SU-DHL-6 (cell line): ENCODE measurements at regions not wholly inside any gene's neighbourhood (a gene's known extent, or its start where the extent isn't known, plus 50 kb on each side); places are given as distances from the start of the nearest gene placed in this dataset.

Source experiments
- H2AFZ ChIP-seq: fragments of 200-600 bp; sonication (generic); 2 replicates; pipeline ENCODE4 v1.6.1; 2014; ENCODE audit warnings: low read depth, mild to moderate bottlenecking, moderate library complexity, mixed read lengths, antibody characterized with exemption, low read length; ENCODE audit not compliant: severe bottlenecking
- H3F3A ChIP-seq: fragments of 200-600 bp; shearing (Covaris generic); 2 replicates; pipeline ENCODE4 v1.6.0; 2016; ENCODE audit warnings: antibody characterized with exemption, mild to moderate bottlenecking; ENCODE audit not compliant: insufficient read depth
- H3K27ac ChIP-seq: fragments of 200-600 bp; sonication (generic); 2 replicates; pipeline ENCODE4 v1.5.1; 2016; ENCODE audit warnings: low read depth, mild to moderate bottlenecking, low read length, moderate library complexity, mixed read lengths
- H3K27me3 ChIP-seq: fragments of 200-600 bp; sonication (generic), shearing (Covaris generic); 2 replicates; pipeline ENCODE4 v1.6.0; 2014; ENCODE audit warnings: mild to moderate bottlenecking, low read length
- H3K36me3 ChIP-seq: fragments of 200-600 bp; sonication (generic); 2 replicates; pipeline ENCODE4 v1.6.1; 2014; ENCODE audit warnings: mild to moderate bottlenecking, low read length, mixed read lengths
- H3K4me2 ChIP-seq: fragments of 300-600, 200-600 bp; shearing (Covaris generic), sonication (generic); 2 replicates; pipeline ENCODE4 v1.6.0; 2014; ENCODE audit warnings: low read length, low read depth, mild to moderate bottlenecking; ENCODE audit not compliant: poor library complexity, severe bottlenecking
- H3K4me3 ChIP-seq: fragments of 200-600 bp; sonication (generic); 2 replicates; pipeline ENCODE4 v1.5.1; 2014; ENCODE audit warnings: antibody characterized with exemption, low read length, mild to moderate bottlenecking, mixed read lengths; ENCODE audit not compliant: insufficient read depth, poor library complexity, severe bottlenecking
- H3K79me2 ChIP-seq: fragments of 200-600 bp; sonication (generic); 2 replicates; pipeline ENCODE4 v1.6.1; 2014; ENCODE audit warnings: mild to moderate bottlenecking, low read length, moderate library complexity; ENCODE audit not compliant: insufficient read depth
- H3K9ac ChIP-seq: fragments of 200-600 bp; sonication (generic); 2 replicates; pipeline ENCODE4 v1.7.0; 2014; ENCODE audit warnings: mild to moderate bottlenecking, low read length
- H3K9me2 ChIP-seq: fragments of 200-600 bp; sonication (generic); replicated peaks from 2 replicates; pipeline ENCODE4 v1.6.1; 2014; ENCODE audit warnings: low read length; ENCODE audit not compliant: insufficient read depth
- H3K9me3 ChIP-seq: fragments of 200-600 bp; sonication (generic); 2 replicates; pipeline ENCODE4 v1.6.1; 2014; ENCODE audit warnings: low read length, mixed read lengths; ENCODE audit not compliant: insufficient read depth
- H4K20me1 ChIP-seq: fragments of 200-600 bp; sonication (generic); 2 replicates; pipeline ENCODE4 v1.6.1; 2014; ENCODE audit warnings: low read depth, mild to moderate bottlenecking, antibody characterized with exemption, low read length, moderate library complexity, mixed read lengths
- EZH2phosphoT487 ChIP-seq: fragments of 200-600 bp; sonication (generic), shearing (Covaris generic); conservative IDR thresholded peaks from 2 replicates; pipeline ENCODE4 v1.6.1; 2018; ENCODE audit warnings: mild to moderate bottlenecking, antibody characterized with exemption, low read length, moderate library complexity, mixed read lengths
- TF ChIP-seq, protein P1 (sequence below): fragments of 200-600 bp; sonication (generic); IDR thresholded peaks from one replicate; pipeline ENCODE4 v1.5.1; 2017; ENCODE audit warnings: antibody characterized with exemption, mild to moderate bottlenecking, low read length, moderate library complexity; ENCODE audit not compliant: insufficient read depth, poor library complexity, severe bottlenecking

DNA sequence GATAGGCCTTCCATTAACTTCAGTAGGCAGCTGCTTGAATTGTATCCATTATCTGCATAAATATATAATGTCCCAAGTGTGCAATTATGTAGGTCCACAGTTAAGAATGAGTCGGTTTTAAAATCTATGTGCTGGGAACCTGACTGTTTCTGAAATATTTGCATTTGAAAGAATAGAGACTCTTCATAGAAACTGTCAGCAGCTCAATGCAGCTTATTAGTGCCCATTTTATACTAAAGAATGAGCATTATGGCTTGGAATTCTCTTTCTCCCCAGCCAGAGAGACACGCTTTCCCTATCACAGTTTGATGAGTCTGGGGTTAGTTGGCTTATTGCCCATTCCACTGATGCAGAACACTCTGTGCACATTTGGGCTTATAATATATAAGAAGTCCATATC lies 202.0 kb upstream of the PCDH7 start:
- no peak overlapping the region for H3K27ac ChIP-seq

DNA sequence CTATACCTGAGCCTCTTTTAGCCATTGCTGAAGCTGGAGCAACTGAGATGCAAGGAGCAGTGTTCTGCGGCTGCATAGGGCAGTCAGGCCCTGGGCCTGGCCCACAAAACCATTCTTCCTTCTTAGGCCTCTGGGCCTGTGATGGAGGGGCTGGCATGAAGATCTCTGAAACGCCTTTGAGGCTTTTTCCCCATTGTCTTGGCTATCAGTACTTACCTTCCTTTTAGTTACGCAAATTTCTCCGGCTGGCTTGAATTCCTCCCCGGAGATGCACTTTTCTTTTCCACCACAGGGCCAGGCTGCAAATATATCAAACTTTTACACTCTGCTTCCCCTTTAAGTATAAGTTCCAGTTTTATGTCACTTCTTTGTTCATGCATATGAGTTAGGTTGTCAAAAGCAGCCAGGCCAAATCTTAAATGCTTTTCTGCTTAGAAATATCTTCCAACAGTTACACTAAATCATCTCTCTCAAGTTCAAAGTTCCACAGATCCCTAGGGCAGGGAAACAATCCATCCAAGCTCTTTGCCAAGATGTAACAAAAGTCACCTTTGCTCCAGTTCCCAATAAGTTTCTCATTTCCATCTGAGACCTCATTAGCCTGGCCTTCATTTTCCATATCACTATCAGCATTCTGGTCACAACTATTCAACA lies 194.4 kb upstream of the PCDH7 start:
- Histone ChIP-seq H3K27ac (no peak overlapping the region), H3K4me2 (no peak overlapping the region), H3K4me3 (no peak overlapping the region), H3F3A (no peaks in the 10 kb centered on the region), H3K27me3 (no peaks in the 10 kb centered on the region), H3K9me3 (no peaks in the 10 kb centered on the region), H3K79me2 (no peaks in the 10 kb centered on the region), H3K36me3 (no peaks in the 10 kb centered on the region), H4K20me1 (no peaks in the 10 kb centered on the region), H3K9me2 (no peaks in the 10 kb centered on the region), H2AFZ (no peak overlapping the region), H3K9ac (no peak overlapping the region)
- TF ChIP-seq, protein P1, sequence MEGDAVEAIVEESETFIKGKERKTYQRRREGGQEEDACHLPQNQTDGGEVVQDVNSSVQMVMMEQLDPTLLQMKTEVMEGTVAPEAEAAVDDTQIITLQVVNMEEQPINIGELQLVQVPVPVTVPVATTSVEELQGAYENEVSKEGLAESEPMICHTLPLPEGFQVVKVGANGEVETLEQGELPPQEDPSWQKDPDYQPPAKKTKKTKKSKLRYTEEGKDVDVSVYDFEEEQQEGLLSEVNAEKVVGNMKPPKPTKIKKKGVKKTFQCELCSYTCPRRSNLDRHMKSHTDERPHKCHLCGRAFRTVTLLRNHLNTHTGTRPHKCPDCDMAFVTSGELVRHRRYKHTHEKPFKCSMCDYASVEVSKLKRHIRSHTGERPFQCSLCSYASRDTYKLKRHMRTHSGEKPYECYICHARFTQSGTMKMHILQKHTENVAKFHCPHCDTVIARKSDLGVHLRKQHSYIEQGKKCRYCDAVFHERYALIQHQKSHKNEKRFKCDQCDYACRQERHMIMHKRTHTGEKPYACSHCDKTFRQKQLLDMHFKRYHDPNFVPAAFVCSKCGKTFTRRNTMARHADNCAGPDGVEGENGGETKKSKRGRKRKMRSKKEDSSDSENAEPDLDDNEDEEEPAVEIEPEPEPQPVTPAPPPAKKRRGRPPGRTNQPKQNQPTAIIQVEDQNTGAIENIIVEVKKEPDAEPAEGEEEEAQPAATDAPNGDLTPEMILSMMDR: no peak
- no peak for TF ChIP-seq EZH2phosphoT487

More for the DNA sequence above, 202.0 kb upstream of the PCDH7 start:
- TF ChIP-seq, protein P1: no peak
- no peak for TF ChIP-seq EZH2phosphoT487
- H4K20me1 ChIP-seq: no peaks in the 10 kb centered on the region
- no peaks in the 10 kb centered on the region for H3F3A ChIP-seq
- H3K9ac ChIP-seq: no peak overlapping the region
- H3K4me3 ChIP-seq: no peak overlapping the region
- no peak overlapping the region for H2AFZ ChIP-seq
- no peak overlapping the region for H3K4me2 ChIP-seq
- no peaks in the 10 kb centered on the region for H3K9me3 ChIP-seq
- H3K9me2 ChIP-seq: no peaks in the 10 kb centered on the region
- no peaks in the 10 kb centered on the region for H3K27me3 ChIP-seq
- no peaks in the 10 kb centered on the region for H3K79me2 ChIP-seq
- no peaks in the 10 kb centered on the region for H3K36me3 ChIP-seq

DNA sequence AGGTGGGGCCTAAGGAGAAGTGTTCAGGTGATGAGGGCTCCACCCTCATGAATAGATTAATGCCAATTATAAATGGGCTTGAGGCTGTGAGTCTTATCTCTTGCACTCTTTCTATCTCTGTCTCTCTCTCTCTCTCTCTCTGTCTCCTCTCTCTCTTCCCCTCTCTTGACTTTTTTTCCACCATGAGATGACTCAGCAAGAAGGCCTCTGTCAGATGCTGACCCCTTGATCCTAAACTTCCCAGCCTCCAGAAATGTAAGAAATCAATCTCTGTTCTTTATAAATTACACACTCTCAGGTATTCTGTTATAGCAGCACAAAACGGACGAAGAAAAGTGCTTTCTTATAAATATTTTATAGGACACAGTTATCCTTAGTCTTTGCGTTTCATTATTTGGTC lies 184.9 kb upstream of the PCDH7 start:
- H3K9ac ChIP-seq: no peak overlapping the region
- H2AFZ ChIP-seq: no peak overlapping the region
- H3K9me3 ChIP-seq: no peaks in the 10 kb centered on the region
- H3K9me2 ChIP-seq: no peaks in the 10 kb centered on the region
- no peaks in the 10 kb centered on the region for H3K27me3 ChIP-seq
- no peaks in the 10 kb centered on the region for H4K20me1 ChIP-seq
- no peaks in the 10 kb centered on the region for H3F3A ChIP-seq
- no peaks in the 10 kb centered on the region for H3K79me2 ChIP-seq
- no peak overlapping the region for H3K27ac ChIP-seq
- no peak overlapping the region for H3K4me3 ChIP-seq
- no peaks in the 10 kb centered on the region for H3K36me3 ChIP-seq
- TF ChIP-seq EZH2phosphoT487: no peak
- TF ChIP-seq, protein P1: no peak
- H3K4me2 ChIP-seq: no peak overlapping the region
